Testis (tissue), 2 donors: ENCODE measurements at regions not wholly inside any gene's neighbourhood (a gene's known extent, or its start where the extent isn't known, plus 50 kb on each side); places are given as distances from the start of the nearest gene placed in this dataset.

ENCODE experiments used
- POLR2A ChIP-seq: fragments of 450-650 bp; IDR thresholded peaks from one replicate; pipeline ENCODE4 v1.6.1; 2017; ENCODE audit warnings: antibody characterized with exemption, mild to moderate bottlenecking, moderate library complexity
- TF ChIP-seq, protein P1 (sequence below), 3 experiments: fragments of 450-650 bp in 2 of 3; fragments of 200-600 bp in 1 of 3; sonication (generic) in 1 of 3; IDR thresholded peaks; one replicate each; pipeline ENCODE4 v1.5.1; 2016 to 2019; ENCODE audit warnings: antibody characterized with exemption in 3 of 3, mild to moderate bottlenecking in 2 of 3, moderate library complexity in 1 of 3

DNA sequence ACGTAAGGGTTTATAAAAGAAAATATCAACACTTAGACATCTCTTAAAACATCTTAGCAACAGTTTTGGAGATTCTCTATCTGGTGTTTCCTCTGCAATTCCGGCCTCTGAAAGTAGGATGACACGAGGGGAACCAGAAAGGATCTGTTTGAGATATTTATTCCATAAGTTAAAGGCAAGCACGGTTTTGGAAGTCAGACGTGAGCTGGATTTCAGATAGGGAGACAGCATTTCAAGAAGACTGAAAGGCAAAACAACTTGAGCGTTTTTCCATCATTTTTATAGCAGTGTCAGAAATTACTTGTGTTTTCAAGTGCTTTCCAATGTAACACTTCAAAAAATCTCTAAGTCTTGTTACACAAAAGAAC, 52.9 kb upstream of the BTN3A2 start:
- TF ChIP-seq, protein P1, sequence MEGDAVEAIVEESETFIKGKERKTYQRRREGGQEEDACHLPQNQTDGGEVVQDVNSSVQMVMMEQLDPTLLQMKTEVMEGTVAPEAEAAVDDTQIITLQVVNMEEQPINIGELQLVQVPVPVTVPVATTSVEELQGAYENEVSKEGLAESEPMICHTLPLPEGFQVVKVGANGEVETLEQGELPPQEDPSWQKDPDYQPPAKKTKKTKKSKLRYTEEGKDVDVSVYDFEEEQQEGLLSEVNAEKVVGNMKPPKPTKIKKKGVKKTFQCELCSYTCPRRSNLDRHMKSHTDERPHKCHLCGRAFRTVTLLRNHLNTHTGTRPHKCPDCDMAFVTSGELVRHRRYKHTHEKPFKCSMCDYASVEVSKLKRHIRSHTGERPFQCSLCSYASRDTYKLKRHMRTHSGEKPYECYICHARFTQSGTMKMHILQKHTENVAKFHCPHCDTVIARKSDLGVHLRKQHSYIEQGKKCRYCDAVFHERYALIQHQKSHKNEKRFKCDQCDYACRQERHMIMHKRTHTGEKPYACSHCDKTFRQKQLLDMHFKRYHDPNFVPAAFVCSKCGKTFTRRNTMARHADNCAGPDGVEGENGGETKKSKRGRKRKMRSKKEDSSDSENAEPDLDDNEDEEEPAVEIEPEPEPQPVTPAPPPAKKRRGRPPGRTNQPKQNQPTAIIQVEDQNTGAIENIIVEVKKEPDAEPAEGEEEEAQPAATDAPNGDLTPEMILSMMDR (IDR thresholded peaks at IDR 0.05), result no peak
- no peak for TF ChIP-seq POLR2A
